NT2/D1 (cell line): ENCODE measurements at regions not wholly inside any gene's neighbourhood (a gene's known extent, or its start where the extent isn't known, plus 50 kb on each side); places are given as distances from the start of the nearest gene placed in this dataset.
"Not testable (repeated sequence)": the region's sequence is repeated elsewhere in the genome, so short reads cannot be mapped to it uniquely, and the experiment has no call there.

Experiments
- DNase-seq: peaks from one replicate; pipeline ENCODE4 v3.0.0-alpha.2; 2011; ENCODE audit warnings: low read depth, low spot score
- H3K27me3 ChIP-seq: 2 replicates; pipeline ENCODE4 v1.6.0; 2011; ENCODE audit warnings: mild to moderate bottlenecking; ENCODE audit not compliant: insufficient read length, insufficient read depth
- H3K36me3 ChIP-seq: 2 replicates; pipeline ENCODE4 v1.6.1; 2011; ENCODE audit warnings: mild to moderate bottlenecking, low read length, mixed read lengths; ENCODE audit not compliant: insufficient read depth, insufficient read length
- H3K4me1 ChIP-seq: 2 replicates; pipeline ENCODE4 v1.5.1; 2011; ENCODE audit not compliant: insufficient read depth, insufficient read length
- H3K4me3 ChIP-seq: 2 replicates; pipeline ENCODE4 v1.5.1; 2011; ENCODE audit warnings: low read depth; ENCODE audit not compliant: insufficient read length
- H3K9ac ChIP-seq: 2 replicates; pipeline ENCODE4 v1.6.0; 2011; ENCODE audit warnings: low read depth; ENCODE audit not compliant: insufficient read length
- H3K9me3 ChIP-seq: 2 replicates; pipeline ENCODE4 v1.5.1; 2011; ENCODE audit warnings: mild to moderate bottlenecking, low read length; ENCODE audit not compliant: insufficient read depth
- SUZ12 ChIP-seq: IDR thresholded peaks from 2 replicates; pipeline ENCODE4 v1.6.1; 2011; ENCODE audit not compliant: insufficient read length, insufficient read depth; ENCODE audit errors: extremely low read depth
- YY1 ChIP-seq: IDR thresholded peaks from 2 replicates; pipeline ENCODE4 v1.6.1; 2011; ENCODE audit not compliant: insufficient read length, insufficient read depth
- ZNF274 ChIP-seq: IDR thresholded peaks from 2 replicates; pipeline ENCODE4 v1.6.1; 2011; ENCODE audit warnings: mild to moderate bottlenecking, low read depth, low read length

- DNase-seq, result no peak
- Histone ChIP-seq H3K4me3 (no peak overlapping the region), H3K4me1 (no peaks in the 10 kb centered on the region), H3K9ac (no peak overlapping the region), H3K9me3 (no peaks in the 10 kb centered on the region), H3K27me3 (no peaks in the 10 kb centered on the region), H3K36me3 (no peaks in the 10 kb centered on the region)
- TF ChIP-seq SUZ12 (no peak), ZNF274 (no peak), YY1 (no peak)
These were observed 550.8 kb upstream of the CDH5 start for GRCh38 chr16:65815707-65816106.

- not testable (repeated sequence) for H3K9me3 ChIP-seq, DNase-seq, H3K36me3 ChIP-seq, H3K4me1 ChIP-seq, H3K27me3 ChIP-seq, H3K9ac ChIP-seq, H3K4me3 ChIP-seq
These were observed 552.6 kb upstream of the CDH5 start for GRCh38 chr16:65813879-65814278.

- Histone ChIP-seq H3K27me3 (no peaks in the 10 kb centered on the region), H3K9me3 (no peaks in the 10 kb centered on the region), H3K4me3 (no peak overlapping the region), H3K36me3 (no peaks in the 10 kb centered on the region), H3K9ac (no peak overlapping the region), H3K4me1 (no peaks in the 10 kb centered on the region)
- no peak for TF ChIP-seq SUZ12
- TF ChIP-seq ZNF274, result no peak
- TF ChIP-seq YY1, result no peak
- DNase-seq, result no peak
These were observed 556.9 kb upstream of the CDH5 start for GRCh38 chr16:65809627-65810026.

DNA sequence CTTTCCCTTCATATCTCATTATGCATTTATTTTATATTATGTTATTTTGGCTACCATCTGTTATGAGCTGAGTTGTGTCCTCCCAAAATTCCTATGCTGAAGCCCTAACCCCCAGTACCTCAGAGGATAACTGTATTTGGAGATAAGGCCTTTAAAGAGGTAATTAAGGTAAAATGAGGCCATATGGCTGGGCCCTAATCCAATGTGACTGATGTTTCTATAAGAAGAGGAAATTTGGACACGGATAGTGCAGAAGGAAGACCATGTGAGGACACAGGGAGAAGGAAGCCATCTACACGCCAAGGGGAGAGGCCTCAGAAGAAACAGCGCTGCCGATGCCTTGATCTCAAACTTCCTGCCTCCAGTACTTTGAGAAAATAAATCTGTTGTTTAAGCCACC, 557.7 kb upstream of the CDH5 start:
- Histone ChIP-seq H3K9me3 (no peaks in the 10 kb centered on the region), H3K4me1 (no peaks in the 10 kb centered on the region), H3K27me3 (no peaks in the 10 kb centered on the region), H3K36me3 (no peaks in the 10 kb centered on the region), H3K4me3 (no peak overlapping the region), H3K9ac (no peak overlapping the region)
- no peak for DNase-seq
- TF ChIP-seq YY1 (no peak), SUZ12 (no peak)

DNA sequence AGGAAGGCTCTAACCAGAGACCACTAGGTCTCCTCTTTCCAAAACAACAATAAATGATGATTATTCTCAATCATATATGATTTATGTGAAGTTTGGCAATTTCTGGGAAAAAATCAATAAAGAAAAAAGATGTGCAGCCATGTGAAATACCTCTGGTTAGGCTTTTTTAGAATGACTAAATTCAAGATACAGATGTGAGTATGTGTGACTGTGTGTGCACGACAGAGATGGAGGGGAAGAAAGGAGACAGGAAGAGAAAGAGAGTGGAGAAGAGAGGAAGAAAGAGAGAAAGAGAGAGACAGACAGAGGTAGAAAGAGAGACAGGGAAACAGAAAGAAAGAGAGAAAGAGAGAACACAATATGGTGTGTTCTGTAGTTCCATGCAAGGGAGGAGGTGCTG, 558.6 kb upstream of the CDH5 start:
- no peaks in the 10 kb centered on the region for H3K4me1 ChIP-seq
- H3K27me3 ChIP-seq, result no peaks in the 10 kb centered on the region
- no peak for TF ChIP-seq YY1
- no peak for TF ChIP-seq SUZ12
- TF ChIP-seq ZNF274, result no peak
- no peak overlapping the region for H3K4me3 ChIP-seq
- H3K9me3 ChIP-seq, result no peaks in the 10 kb centered on the region
- H3K36me3 ChIP-seq, result no peaks in the 10 kb centered on the region
- no peak overlapping the region for H3K9ac ChIP-seq
- DNase-seq, result no peak

DNA sequence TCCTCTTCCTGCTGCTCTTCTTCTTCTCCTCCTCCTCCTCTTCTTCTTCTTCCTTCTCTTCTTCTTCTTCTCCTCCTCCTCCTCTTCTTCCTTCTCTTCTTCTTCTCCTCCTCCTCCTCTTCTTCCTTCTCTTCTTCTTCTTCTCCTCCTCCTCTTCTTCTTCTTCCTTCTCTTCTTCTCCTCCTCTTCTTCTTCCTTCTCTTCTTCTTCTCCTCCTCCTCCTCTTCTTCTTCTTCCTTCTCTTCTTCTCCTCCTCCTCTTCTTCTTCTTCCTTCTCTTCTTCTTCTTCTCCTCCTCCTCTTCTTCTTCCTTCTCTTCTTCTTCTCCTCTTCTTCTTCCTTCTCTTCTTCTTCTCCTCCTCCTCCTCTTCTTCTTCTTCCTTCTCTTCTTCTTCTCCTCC, 560.8 kb upstream of the CDH5 start:
- H3K9ac ChIP-seq, DNase-seq, H3K9me3 ChIP-seq, H3K27me3 ChIP-seq, H3K4me3 ChIP-seq, H3K36me3 ChIP-seq, H3K4me1 ChIP-seq: not testable (repeated sequence)

- no peaks in the 10 kb centered on the region for H3K9me3 ChIP-seq
- H3K4me3 ChIP-seq, result no peak overlapping the region
- TF ChIP-seq YY1, result no peak
- no peak for TF ChIP-seq ZNF274
- no peak for TF ChIP-seq SUZ12
- H3K36me3 ChIP-seq, result no peaks in the 10 kb centered on the region
- H3K27me3 ChIP-seq, result no peaks in the 10 kb centered on the region
- no peak overlapping the region for H3K9ac ChIP-seq
- no peak for DNase-seq
- no peaks in the 10 kb centered on the region for H3K4me1 ChIP-seq
These were observed 570.0 kb upstream of the CDH5 start for GRCh38 chr16:65796481-65796880.

- TF ChIP-seq YY1 (no peak), ZNF274 (no peak), SUZ12 (no peak)
- no peak overlapping the region for H3K9ac ChIP-seq
- H3K36me3 ChIP-seq, result no peaks in the 10 kb centered on the region
- H3K4me1 ChIP-seq, result no peaks in the 10 kb centered on the region
- DNase-seq, result no peak
- no peaks in the 10 kb centered on the region for H3K9me3 ChIP-seq
- no peaks in the 10 kb centered on the region for H3K27me3 ChIP-seq
- no peak overlapping the region for H3K4me3 ChIP-seq
These were observed 571.5 kb upstream of the CDH5 start for GRCh38 chr16:65794973-65795372.
